Muscle of back (tissue), 3 donors: ENCODE measurements at regions not wholly inside any gene's neighbourhood (a gene's known extent, or its start where the extent isn't known, plus 50 kb on each side); places are given as distances from the start of the nearest gene placed in this dataset.
A peak's percentile ranks its signal among the peaks of the same experiment; 100 is the strongest.
"Not testable (repeated sequence)": the region's sequence is repeated elsewhere in the genome, so short reads cannot be mapped to it uniquely, and the experiment has no call there.

Experiments used
- DNase-seq, 3 donors: peaks; one replicate each; pipeline versions ENCODE4 v3.0.0 to v3.0.0-alpha.2; 2013

DNA sequence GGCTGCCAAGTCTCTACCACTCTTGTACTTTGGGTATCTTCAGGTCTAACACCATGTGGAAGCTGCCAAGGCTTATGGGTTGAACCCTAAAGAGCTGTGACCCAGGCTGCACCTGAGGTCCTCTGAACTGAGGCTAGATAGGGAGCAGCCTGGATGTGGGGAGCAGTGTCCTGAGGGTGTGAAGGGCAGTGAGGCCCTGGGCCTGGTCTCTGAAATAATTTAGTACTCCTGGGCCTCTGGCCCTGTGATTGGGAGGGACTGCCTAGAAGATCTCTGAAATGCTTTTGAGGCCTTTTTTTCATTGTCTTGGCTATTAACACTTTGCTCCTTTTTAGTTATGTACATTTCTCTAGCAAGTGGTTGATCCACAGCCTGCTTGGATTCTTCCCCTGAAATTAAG is 847.2 kb upstream of the B3GALT2 start:
- no peak for DNase-seq

DNA sequence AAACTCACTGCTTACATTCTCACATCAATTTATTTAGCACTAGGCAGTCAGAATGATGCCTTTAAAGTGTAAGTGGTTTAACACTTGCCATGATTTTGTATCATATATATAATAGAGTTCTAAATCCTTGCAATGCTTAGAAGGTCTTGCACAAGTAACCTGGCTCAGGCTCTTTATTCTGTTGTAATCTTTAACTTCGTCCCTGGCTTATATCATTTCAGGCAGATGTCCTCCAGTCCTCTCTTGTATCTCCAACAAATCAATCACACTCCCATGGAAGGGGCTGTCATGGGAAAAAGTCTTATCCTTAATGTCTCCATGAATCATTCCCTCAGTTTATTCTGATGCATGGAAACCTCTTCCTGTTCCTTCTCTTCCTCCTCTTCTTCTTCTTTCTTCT is 841.6 kb upstream of the B3GALT2 start:
- DNase-seq = no peak

DNA sequence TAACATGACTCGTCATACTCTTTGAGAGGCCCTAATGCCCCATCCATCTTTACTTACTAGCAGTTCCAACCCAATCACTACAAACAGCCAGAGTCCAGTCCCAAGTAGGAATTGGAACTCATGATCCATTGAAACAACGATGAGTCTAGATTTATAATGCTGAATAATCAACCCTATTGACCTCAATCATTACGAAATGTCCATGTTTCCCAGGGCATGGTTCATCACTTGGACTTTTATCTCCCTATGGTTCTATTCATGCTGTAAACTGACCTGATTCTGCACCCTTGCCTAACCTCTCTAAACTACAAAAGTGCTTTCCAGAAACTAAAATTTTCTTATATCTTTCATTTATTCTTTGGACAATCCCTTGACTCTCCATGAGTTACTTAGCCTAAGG is 840.0 kb upstream of the B3GALT2 start:
- no peak for DNase-seq

DNA sequence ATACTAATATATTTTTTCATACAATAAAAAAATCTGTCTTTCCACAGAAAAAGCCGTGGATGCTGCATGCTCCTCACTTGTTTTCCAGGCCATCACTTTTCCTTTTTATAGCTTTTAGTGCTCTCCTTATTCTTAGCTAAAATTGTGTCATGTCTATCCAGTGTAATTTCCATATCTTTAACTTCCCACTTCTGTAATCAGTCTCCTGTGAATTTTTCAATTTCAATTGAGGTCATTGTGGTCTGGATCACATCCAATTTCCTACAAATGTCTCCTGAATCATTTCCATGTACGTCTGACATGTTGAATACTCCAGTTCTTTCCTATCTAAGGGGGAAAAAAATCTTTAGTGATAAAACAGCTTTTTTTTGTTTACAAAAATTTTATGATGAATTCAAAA is 838.2 kb upstream of the B3GALT2 start:
- peak; percentile 5 to 74 (median 19) for DNase-seq

DNA sequence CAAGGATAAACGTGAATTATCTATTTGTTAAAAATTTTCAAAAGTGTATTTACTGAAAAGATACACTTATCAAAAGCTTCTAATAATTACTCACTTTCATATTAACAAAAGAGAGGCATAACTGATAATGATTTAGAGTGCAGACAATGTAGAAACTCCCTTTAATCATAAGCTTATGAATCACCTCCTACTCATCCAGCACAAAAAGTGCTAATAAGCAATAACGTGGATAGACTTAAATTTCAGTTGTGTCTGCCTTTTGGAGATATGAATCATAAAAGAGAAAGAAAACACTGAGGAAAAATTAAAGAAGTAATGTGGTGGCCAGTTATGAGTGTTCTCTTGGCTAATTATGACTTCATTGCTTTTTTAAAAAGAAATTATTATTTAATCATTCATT is 827.6 kb upstream of the B3GALT2 start:
- DNase-seq = no peak

DNA sequence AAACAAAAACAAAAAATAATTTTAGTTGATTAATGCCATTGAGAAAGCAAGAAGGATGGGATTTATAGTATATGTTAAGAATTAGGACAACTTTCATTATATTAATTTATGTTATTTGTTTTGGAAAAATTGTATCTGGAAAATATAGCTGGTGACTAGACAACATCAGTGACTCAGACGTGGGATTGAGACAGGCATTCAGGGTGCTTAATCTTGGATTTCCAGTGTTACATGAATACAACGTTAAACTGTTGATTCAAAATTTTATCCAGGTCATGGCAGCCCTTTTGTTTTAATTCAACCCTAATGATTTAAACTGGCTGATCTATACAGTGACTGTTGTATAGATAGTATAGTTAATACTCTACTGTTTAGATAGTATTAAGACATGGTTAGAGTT is 827.1 kb upstream of the B3GALT2 start:
- DNase-seq = no peak

DNA sequence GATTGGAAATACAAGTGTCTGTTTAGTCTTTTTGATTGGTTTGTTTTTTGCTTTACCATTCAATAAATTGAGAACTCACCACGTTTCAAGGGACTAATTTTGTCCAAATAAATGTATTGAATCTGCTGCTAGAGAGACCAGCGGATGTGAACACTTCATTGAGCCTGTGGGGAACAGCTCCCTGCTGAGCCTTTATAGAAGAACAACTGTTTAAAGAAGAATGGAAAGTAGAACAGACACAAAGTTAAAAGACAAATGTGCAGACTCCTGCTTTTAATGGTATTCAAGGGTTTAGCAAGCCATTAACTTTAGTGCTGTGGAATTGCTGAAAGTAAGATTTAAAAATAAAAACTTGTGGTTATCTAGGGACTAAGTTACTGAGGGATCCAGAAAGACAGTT is 817.7 kb upstream of the B3GALT2 start:
- no peak for DNase-seq

- DNase-seq = not testable (repeated sequence)
Measured at GRCh38 chr1:194001726-194002350, 815.4 kb upstream of the B3GALT2 start.

- DNase-seq = no peak
Measured at GRCh38 chr1:193988885-193989284, 802.5 kb upstream of the B3GALT2 start.

DNA sequence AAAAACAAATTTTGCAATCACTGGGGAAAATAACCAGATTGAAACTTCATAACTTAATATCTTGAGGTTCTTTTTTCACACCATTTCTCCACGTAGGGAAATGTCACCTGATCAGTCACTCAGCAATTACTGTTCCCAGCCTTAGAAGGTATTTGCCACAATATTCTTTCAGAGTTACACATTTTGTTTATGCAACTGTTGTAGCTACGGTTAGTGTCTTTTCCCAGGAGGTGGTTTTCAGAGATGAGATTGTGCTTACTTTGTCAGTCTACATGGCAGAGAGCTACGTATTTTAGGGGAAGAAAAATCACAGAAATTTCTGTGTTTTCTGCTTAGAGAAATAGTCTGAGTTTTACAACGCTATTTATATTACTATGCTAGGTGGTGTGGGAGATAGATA is 792.8 kb upstream of the B3GALT2 start:
- no peak for DNase-seq

DNA sequence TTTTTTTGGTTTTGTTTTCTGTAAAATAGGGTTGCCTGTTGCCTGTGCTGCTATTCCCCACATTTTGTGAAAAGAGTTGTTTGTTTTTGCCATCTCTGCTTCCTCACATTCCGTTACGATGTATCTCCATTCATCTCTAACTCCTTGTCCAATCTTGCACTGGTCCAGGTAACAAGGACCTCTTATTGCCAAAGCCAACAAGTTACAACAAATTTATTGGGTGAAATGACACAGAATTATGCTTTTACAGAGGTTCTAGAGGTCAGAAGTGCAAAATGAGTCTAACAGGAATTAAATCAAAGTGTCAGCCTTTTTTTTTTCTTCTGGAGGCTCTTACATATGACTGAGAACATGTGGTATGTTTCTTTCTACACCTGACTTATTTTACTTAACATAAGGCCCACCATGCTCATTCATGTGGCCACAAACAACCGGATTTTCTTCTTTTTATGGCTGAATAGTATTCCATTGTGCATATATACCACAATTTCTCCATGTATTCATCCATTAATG is 787.9 kb upstream of the B3GALT2 start:
- DNase-seq = no peak

GRCh38 chr1:193973428-193973827 is 787.0 kb upstream of the B3GALT2 start:
- DNase-seq = no peak

GRCh38 chr1:193971595-193971994 is 785.2 kb upstream of the B3GALT2 start:
- no peak for DNase-seq

GRCh38 chr1:193960499-193960898 is 774.1 kb upstream of the B3GALT2 start:
- DNase-seq = no peak

- no peak for DNase-seq
Measured at GRCh38 chr1:193960040-193960439, 773.6 kb upstream of the B3GALT2 start.

- DNase-seq = no peak
Measured at GRCh38 chr1:193957556-193958095, 771.2 kb upstream of the B3GALT2 start.

DNA sequence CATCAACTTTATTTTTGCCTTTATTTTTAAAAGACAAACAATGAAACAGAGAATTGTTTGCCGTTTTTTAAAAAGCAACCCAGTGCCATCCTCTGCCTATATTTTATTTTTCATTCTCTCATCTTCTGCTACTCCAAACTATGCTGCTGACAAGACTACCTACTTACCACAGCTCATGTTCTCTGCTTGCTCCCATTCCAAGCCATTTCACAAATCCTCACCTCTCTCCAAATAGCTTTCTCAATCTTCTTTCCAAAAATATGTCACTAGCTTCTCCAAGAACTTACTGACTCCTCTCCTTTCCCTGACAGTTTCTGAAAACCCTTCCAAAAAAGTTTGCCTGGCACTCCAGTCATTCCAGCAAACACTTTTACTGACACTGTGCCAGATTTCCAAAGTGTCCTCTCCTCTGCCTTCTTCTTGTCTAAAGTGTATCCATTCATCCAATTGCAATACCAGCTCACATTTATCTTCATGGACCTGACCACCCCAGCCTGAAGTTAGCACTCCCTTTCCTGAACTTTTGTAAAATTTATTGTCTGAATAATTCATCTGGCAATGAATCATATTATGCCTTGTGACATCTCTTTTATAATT is 766.5 kb upstream of the B3GALT2 start:
- peak in 1 of 3 donors; percentile 2 for DNase-seq

- no peak for DNase-seq
Measured at GRCh38 chr1:193951984-193952383, 765.6 kb upstream of the B3GALT2 start.

DNA sequence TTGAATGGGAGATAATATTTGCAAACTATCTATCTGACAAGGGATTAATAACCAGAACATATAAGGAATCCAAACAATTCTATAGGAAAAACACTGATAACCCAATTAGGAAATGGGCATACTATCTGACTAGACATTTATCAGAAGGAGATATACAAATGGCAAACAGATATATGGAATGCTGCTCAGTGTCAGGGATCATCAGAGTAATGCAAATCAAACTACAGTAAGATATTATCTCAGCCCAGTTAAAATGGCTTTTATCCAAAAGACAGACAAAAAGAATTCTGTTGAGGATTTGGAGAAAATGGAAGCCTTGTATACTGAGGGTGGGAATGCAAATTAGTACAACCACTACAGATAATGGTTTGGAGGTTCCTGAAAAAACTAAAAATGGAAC is 758.0 kb upstream of the B3GALT2 start:
- no peak for DNase-seq

DNA sequence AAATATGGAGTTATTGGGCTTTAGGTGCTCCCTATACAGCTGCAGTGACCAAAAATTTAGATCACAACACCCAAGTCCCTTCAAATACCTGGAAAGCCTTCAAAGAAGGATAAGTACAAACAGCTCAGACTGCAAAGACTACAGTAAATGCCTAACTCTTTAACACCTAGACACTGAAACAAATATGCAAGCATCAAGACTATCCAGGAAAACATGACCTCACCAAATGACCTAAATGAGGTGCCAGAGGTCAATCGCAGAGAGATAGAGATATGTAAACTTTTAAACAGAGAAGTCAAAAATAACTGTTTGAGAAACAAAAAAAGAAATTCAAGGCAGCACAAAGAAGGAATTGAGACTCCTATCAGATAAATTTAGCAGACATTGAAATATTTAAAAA is 753.8 kb upstream of the B3GALT2 start:
- DNase-seq = no peak

DNA sequence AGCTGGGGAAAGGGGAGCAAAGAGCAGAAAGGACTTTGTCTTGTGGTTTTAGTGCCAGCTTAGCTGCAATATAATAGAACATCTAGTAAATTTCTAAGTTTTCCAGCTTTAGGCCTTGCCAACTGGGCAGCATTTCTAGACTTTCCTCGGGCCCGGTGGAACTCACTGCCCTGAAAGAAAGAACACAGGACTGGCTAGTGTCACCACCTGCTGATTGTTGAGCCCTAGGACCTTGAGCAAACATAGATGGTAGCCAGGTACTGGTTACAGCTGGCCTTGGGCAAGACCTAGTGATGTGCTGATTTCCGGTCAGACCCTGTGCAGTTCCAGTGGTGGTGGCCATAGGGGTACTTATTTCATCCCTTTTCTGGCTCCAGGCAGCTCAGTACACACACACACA is 753.2 kb upstream of the B3GALT2 start:
- no peak for DNase-seq

DNA sequence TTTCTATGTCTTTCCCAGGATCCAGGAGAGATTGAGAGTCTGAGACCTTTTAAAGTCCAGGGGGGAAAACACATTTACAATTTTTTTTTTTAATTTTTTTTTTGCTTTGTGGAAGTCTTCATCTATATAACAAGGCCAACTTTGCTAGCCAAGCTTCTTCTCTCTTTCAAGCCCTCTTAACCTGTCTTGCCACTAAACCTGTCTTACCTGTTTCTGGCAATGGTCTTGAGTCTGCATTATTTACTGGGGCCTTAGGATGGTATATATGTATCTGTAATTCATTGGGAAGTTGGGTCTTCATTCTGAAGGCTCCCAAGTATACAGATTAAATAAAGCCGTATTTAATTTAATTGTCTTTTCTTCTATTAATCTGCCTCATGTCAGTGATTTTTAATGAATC is 750.9 kb upstream of the B3GALT2 start:
- no peak for DNase-seq

DNA sequence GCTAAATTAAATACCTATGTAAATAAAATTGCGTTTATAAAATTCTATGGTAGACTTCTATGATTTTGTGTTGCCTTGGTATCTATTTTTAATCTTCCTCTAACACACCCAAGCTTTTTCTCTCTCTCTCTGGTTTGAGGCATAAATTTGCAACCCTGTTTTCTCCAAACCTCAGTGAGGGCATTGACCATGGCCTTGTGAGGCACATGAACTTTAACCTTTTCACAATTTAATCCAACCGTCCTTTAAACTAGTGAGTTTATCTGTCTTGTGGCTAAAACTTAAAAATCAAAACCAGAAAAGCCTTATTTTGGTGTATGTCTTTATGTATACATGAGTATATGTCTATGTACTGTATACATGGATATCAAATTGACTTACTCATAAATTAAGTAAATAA is 746.6 kb upstream of the B3GALT2 start:
- DNase-seq = no peak

GRCh38 chr1:193931356-193931755 is 744.9 kb upstream of the B3GALT2 start:
- DNase-seq = no peak
